ENCODE measurements at regions not wholly inside any gene's neighbourhood (a gene's known extent, or its start where the extent isn't known, plus 50 kb on each side); places are given as distances from the start of the nearest gene placed in this dataset.
"Not testable (repeated sequence)": the region's sequence is repeated elsewhere in the genome, so short reads cannot be mapped to it uniquely, and the experiment has no call there.

DNA sequence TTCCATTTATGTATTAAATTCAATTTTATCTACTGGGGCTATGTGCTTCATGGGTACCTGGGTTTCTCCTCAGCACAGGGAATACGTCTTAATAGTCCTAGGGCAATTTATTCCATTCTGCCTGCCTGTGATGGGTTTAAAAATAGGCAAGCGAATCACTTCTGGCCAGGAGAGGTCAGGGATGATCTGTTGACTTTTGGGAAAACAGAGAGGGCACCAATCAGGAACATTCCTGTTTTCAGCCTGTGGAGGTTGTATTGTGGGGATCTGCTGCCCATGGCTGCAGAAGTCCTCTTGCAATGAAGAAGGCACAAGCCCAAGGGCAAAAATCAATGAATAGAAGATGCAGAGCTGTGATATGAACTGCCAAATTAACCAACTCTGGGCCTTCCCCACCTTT, 303.1 kb downstream of the CTH start:
- no peaks in the 10 kb centered on the region for H3K36me3 Mint-ChIP-seq (ENCODE audit: low read depth)
- no peak for DNase-seq (ENCODE audit: low spot score)
- peaks cover 4% of the 10 kb centered on the region for H3K27me3 Mint-ChIP-seq (ENCODE audit: insufficient read depth)
- H3K9me3 Mint-ChIP-seq = no peaks in the 10 kb centered on the region
- H3K4me1 Mint-ChIP-seq (ENCODE audit: low read depth) = no peaks in the 10 kb centered on the region
- no peak overlapping the region for H3K27ac Mint-ChIP-seq
- intact Hi-C loops (cut with micrococcal nuclease) = no loop called here
- H3K4me3 Mint-ChIP-seq = no peak overlapping the region

DNA sequence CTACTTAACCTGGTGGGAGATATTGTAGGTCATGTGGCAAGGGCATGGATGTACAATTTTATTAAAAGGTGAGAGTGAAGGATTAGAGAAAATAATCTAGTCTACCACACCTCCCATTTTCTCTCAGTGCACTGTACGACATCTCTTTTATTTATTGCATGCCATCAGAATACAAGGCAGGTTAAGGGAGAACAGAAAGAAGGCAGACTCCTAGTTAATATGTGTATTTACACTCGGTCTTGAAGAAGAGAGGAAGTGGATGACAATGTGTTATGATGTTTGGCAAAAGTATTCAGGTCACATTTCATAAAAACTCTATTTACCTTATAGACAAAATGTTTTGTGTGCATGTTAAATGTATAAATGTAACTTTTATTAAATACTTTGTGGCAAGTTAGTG, 306.1 kb downstream of the CTH start:
- Mint-ChIP-seq H3K36me3 (ENCODE audit: low read depth) (no peaks in the 10 kb centered on the region), H3K4me1 (ENCODE audit: low read depth) (no peaks in the 10 kb centered on the region), H3K27me3 (ENCODE audit: insufficient read depth) (peaks cover 2% of the 10 kb centered on the region), H3K9me3 (no peaks in the 10 kb centered on the region), H3K4me3 (no peak overlapping the region), H3K27ac (no peak overlapping the region)
- intact Hi-C loops (cut with micrococcal nuclease) = no loop called here
- DNase-seq (ENCODE audit: low spot score) = no peak

DNA sequence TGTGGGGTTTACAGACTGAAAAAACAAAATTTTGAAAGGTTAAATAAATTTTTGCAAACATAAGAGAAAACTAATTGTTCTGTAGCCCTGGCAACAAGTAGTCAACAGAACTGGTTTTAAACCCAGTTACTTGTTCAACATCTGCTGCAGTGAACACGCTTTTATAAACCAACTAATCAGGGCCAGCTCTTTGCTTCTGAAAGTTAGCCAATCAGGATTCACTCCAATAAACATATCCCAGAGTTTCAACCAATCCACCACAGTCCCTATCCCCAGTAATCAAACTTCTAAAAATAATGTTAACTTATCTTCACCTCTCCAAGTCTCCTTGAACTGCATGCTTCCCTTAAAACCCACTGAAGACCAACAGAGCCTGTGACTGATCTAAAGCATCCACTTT, 306.6 kb downstream of the CTH start:
- no peaks in the 10 kb centered on the region for H3K4me1 Mint-ChIP-seq (ENCODE audit: low read depth)

DNA sequence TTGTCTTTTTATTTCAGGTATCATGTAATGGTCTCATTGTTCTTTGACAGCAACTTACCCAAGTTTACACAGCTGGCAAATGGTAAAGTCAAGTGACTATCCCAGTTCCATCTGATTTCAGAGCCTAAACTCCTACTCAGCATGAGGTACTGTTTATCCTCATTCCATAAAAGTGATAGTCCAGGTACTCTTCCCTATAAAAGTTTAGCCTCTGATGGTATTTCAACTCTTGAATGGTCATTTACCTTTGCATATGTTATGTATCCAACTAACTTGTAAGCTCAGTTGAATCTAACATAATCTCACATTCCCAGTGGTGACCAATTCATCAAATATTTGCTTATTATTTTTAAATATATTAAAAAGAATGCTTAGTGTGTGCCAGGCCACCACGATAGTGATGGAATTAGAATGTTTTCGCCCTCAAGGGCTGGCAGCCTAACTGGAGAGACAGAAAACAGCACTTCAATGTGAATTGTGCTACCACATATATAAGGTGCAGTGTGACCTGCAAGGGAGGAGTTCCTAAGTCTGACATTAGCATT, 307.1 kb downstream of the CTH start:
- Mint-ChIP-seq H3K9me3 (no peaks in the 10 kb centered on the region), H3K27ac (no peak overlapping the region), H3K36me3 (ENCODE audit: low read depth) (no peaks in the 10 kb centered on the region), H3K27me3 (ENCODE audit: insufficient read depth) (peaks cover 2% of the 10 kb centered on the region), H3K4me3 (no peak overlapping the region), H3K4me1 (ENCODE audit: low read depth) (no peaks in the 10 kb centered on the region)
- intact Hi-C loops (cut with micrococcal nuclease) = no loop called here
- DNase-seq (ENCODE audit: low spot score) = no peak

More for the DNA sequence above, 306.6 kb downstream of the CTH start:
- DNase-seq (ENCODE audit: low spot score) = no peak
- Mint-ChIP-seq H3K4me3 (no peak overlapping the region), H3K27me3 (ENCODE audit: insufficient read depth) (peaks cover 2% of the 10 kb centered on the region), H3K27ac (no peak overlapping the region), H3K9me3 (no peaks in the 10 kb centered on the region), H3K36me3 (ENCODE audit: low read depth) (no peaks in the 10 kb centered on the region)
- intact Hi-C loops (cut with micrococcal nuclease) = no loop called here

DNA sequence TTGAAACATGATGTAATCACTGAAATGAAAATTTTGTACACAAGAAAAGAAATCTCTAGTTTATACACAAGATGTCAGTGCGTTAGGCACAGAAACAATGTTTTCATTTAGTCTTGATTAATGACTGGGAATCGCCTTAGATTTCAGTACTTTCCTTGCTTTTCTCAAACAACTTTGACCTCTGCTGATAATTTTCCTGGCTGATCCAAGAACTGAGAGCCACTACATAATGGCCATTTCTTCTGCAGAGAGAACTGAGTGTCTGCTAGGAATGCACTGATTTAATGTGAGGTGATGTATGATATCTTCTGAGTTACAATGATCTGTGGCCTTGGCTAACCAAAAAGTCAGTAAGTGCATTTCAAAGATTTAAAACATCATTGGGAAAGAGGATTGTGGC, 308.1 kb downstream of the CTH start:
- DNase-seq (ENCODE audit: low spot score) = no peak
- Mint-ChIP-seq H3K27me3 (ENCODE audit: insufficient read depth) (peaks cover under 1% of the 10 kb centered on the region), H3K36me3 (ENCODE audit: low read depth) (no peaks in the 10 kb centered on the region), H3K4me3 (no peak overlapping the region), H3K9me3 (peaks cover 7% of the 10 kb centered on the region), H3K4me1 (ENCODE audit: low read depth) (no peaks in the 10 kb centered on the region), H3K27ac (no peak overlapping the region)
- intact Hi-C loops (cut with micrococcal nuclease) = no loop called here

DNA sequence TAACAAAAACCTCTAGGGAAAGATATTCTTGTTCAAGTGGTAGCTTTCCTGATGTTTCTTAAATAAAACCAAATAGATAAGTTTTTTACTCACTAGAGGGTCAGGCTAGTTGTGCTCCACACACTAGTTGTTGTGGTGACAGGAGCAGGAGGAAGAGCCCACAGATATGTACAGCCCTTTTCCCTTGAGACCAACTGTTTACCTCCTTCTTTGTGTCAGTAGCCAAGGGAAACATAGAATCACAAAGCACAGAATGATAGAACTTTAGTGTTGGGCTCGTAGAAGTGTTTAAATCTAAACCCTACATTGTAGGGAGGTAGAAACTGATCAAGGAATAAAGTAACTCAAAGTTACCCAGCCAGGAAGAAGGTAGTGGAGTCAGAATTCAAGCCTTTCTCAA, 309.0 kb downstream of the CTH start:
- Mint-ChIP-seq H3K27ac (no peak overlapping the region), H3K36me3 (ENCODE audit: low read depth) (no peaks in the 10 kb centered on the region), H3K4me3 (no peak overlapping the region), H3K27me3 (ENCODE audit: insufficient read depth) (no peaks in the 10 kb centered on the region), H3K9me3 (peaks cover 16% of the 10 kb centered on the region), H3K4me1 (ENCODE audit: low read depth) (no peaks in the 10 kb centered on the region)
- intact Hi-C loops (cut with micrococcal nuclease) = no loop called here
- no peak for DNase-seq (ENCODE audit: low spot score)

DNA sequence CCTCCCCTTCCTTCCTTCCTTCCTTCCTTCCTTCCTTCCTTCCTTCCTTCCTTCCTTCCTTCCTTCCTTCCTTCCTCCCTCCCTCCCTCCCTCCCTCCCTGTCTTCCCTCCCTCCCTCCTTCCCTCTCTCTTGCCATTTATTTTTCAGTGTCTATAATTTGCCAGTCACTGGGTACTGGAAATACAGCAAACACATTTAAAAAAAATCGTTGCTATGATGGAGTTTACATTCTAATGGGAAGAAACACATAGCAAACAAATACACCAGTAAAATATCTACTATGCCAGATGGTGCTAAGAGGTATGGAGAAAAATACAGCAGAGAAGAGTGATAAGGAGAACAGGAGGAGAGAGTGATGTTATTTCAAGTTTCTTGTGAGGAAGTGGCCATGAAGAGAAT, 309.5 kb downstream of the CTH start:
- intact Hi-C loops (cut with micrococcal nuclease) = no loop called here
- Mint-ChIP-seq H3K27me3 (ENCODE audit: insufficient read depth) (no peaks in the 10 kb centered on the region), H3K4me1 (ENCODE audit: low read depth) (no peaks in the 10 kb centered on the region), H3K9me3 (peaks cover 20% of the 10 kb centered on the region), H3K36me3 (ENCODE audit: low read depth) (no peaks in the 10 kb centered on the region), H3K4me3 (no peak overlapping the region), H3K27ac (no peak overlapping the region)
- no peak for DNase-seq (ENCODE audit: low spot score)

DNA sequence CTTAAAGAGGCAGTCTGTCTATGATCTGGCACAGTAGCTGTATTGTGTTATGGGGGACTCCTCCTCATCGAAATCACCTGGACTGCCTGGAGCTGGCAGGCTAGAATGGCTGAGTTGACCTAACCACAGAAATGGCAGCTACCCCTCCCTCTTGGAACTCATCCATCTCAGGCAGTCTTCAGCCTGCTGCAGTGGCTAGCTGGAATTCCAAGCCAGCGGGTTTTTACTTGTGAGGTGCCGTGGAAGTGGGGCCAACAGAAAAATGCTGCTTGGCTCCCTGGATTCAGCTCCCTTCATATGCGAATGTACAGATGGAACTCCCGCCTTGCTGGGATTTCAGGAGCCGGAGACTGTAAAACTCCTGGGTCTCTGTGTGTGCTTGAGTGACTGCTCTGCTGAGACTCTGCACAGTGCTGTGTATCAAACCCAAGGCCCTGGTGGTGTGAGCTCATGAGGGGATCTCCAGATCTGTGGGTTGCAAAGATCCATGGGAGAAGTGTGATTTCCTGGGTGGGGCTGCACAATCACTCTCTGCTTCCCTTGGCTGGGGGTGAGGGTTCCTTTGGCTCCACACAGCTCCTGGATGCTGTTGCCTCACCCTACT, 316.9 kb downstream of the CTH start:
- Mint-ChIP-seq H3K27ac (no peak overlapping the region), H3K9me3 (peaks cover 36% of the 10 kb centered on the region), H3K4me1 (ENCODE audit: low read depth) (no peaks in the 10 kb centered on the region), H3K27me3 (ENCODE audit: insufficient read depth) (no peaks in the 10 kb centered on the region), H3K36me3 (ENCODE audit: low read depth) (no peaks in the 10 kb centered on the region), H3K4me3 (no peak overlapping the region)
- no peak for DNase-seq (ENCODE audit: low spot score)
- intact Hi-C loops (cut with micrococcal nuclease) = no loop called here

DNA sequence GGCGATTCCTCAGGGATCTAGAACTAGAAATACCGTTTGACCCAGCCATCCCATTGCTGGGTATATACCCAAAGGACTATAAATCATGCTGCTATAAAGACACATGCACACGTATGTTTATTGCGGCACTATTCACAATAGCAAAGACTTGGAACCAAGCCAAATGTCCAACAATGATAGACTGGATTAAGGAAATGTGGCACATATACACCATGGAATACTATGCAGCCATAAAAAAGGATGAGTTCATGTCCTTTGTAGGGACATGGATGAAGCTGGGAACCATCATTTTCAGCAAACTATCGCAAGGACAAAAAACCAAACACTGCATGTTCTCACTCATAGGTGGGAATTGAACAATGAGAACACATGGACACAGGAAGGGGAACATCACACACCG, 311.1 kb downstream of the PTGER3 start:
- DNase-seq (ENCODE audit: low spot score); H3K27ac Mint-ChIP-seq; H3K9me3 Mint-ChIP-seq; H3K36me3 Mint-ChIP-seq (ENCODE audit: low read depth); H3K4me1 Mint-ChIP-seq (ENCODE audit: low read depth); H3K27me3 Mint-ChIP-seq (ENCODE audit: insufficient read depth); H3K4me3 Mint-ChIP-seq; intact Hi-C loops (cut with micrococcal nuclease): not testable (repeated sequence)

DNA sequence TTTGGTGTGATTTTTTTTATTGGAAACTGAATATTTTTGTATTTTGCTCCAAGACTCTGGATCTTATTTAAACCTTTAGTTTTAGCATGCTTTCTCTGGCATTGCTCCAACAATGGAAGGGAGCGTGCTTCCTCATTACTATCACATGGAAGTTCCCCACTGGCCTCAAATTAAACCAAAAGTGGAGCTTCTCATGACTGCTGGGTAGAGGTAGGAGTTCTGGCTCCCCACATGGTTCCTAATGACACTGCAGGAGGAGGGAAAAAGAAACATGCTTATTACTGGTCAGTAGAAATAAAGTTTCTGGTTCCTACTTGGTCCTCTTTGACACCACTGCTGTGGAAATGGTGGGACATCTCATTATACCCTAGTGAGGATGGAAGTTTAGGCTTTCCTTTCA, 310.5 kb downstream of the PTGER3 start:
- Mint-ChIP-seq H3K27ac (no peak overlapping the region), H3K4me1 (ENCODE audit: low read depth) (no peaks in the 10 kb centered on the region), H3K27me3 (ENCODE audit: insufficient read depth) (no peaks in the 10 kb centered on the region), H3K36me3 (ENCODE audit: low read depth) (no peaks in the 10 kb centered on the region), H3K9me3 (peaks cover 6% of the 10 kb centered on the region), H3K4me3 (no peak overlapping the region)
- DNase-seq (ENCODE audit: low spot score) = no peak
- intact Hi-C loops (cut with micrococcal nuclease) = no loop called here

DNA sequence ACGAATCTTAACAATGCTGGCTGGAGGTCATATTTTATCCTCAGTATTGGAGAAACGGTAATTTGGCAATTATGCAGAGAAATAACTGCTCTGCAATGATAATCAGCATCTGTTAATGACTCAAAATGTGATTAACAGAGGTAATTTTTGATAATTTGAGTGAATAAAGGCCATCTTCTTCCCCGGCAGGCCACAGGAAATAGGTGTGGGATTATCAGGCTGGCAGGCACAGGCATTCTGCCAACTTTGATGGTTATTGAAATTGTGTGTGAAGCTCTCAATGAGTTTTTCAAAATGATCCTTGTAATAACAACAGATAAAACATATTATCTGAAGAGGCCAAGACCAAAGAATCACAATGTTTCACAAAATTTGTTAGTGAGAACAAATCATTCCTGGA, 309.0 kb downstream of the PTGER3 start:
- Mint-ChIP-seq H3K4me1 (ENCODE audit: low read depth) (no peaks in the 10 kb centered on the region), H3K27me3 (ENCODE audit: insufficient read depth) (peaks cover 2% of the 10 kb centered on the region), H3K27ac (no peak overlapping the region), H3K36me3 (ENCODE audit: low read depth) (no peaks in the 10 kb centered on the region), H3K4me3 (no peak overlapping the region), H3K9me3 (peaks cover 6% of the 10 kb centered on the region)
- intact Hi-C loops (cut with micrococcal nuclease) = no loop called here
- no peak for DNase-seq (ENCODE audit: low spot score)

DNA sequence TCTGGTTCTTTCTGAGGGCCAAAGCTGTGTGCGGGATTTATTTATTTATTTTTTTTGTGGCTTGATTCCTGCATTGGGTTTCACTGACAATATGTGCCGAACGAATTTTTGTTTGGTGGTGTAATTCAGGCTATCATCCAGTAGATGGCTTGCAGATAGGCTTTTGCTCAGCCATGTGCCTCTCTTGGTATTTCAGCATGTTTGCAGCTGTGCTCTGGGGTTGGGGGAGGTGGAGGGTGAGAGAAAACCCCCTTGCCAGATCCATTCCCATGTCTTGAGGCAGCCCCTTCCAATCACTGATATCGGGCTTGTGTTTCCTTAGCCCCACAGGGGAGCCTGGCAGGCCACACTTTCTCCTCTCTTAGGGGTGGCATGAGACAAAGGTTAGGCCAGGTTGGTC, 302.4 kb downstream of the PTGER3 start:
- no peaks in the 10 kb centered on the region for H3K36me3 Mint-ChIP-seq (ENCODE audit: low read depth)
- H3K27ac Mint-ChIP-seq = no peak overlapping the region
- peaks cover 2% of the 10 kb centered on the region for H3K27me3 Mint-ChIP-seq (ENCODE audit: insufficient read depth)
- H3K4me1 Mint-ChIP-seq (ENCODE audit: low read depth) = no peaks in the 10 kb centered on the region
- H3K4me3 Mint-ChIP-seq = no peak overlapping the region
- peaks cover 46% of the 10 kb centered on the region for H3K9me3 Mint-ChIP-seq
- no peak for DNase-seq (ENCODE audit: low spot score)
- intact Hi-C loops (cut with micrococcal nuclease) = loop anchor here (10.0 kb wide), 1 partner anchor 300 kb away; the partner anchor contains the start of gene PTGER3

DNA sequence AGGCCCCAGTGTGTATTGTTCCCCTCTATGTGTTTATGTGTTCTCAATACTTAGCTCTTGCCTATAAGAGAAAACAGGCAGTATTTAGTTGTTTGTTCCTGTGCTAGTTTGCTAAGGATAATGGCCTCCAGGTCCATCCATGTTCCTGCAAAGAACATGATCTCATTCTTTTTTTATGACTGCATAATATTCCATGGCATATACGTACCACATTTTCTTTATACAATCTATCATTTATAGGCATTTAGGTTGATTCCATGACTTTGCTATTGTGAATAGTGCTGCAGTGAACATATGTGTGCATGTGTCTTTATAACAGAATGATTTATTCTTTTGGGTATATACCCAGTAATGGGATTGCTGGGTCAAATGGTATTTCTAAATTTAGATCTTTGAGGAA, 301.6 kb downstream of the PTGER3 start:
- peaks cover 51% of the 10 kb centered on the region for H3K9me3 Mint-ChIP-seq
- intact Hi-C loops (cut with micrococcal nuclease) = loop anchor here (10.0 kb wide), 1 partner anchor 299 kb away; the partner anchor contains the start of gene PTGER3
- H3K36me3 Mint-ChIP-seq (ENCODE audit: low read depth); H3K4me3 Mint-ChIP-seq; DNase-seq (ENCODE audit: low spot score); H3K4me1 Mint-ChIP-seq (ENCODE audit: low read depth); H3K27me3 Mint-ChIP-seq (ENCODE audit: insufficient read depth); H3K27ac Mint-ChIP-seq: not testable (repeated sequence)

DNA sequence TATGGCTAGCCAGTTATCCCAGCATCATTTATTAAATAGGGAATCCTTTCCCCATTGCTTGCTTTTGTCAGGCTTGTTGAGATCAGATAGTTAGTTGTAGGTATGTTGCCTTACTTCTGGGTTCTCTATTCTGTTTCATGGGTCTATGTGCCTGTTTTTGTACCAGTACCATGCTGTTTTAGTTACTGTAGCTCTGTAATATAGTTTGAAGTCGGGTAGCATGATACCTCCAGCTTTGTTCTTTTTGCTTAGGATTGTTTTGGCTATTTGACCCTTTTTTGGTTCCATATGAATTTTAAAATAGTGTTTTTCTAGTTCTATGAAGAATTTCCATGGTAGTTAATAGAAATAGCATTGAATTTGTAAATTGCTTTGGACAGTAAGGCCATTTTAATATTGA, 300.5 kb downstream of the PTGER3 start:
- H3K4me3 Mint-ChIP-seq; DNase-seq (ENCODE audit: low spot score); H3K27ac Mint-ChIP-seq; H3K27me3 Mint-ChIP-seq (ENCODE audit: insufficient read depth); H3K36me3 Mint-ChIP-seq (ENCODE audit: low read depth); H3K4me1 Mint-ChIP-seq (ENCODE audit: low read depth): not testable (repeated sequence)
- peaks cover 46% of the 10 kb centered on the region for H3K9me3 Mint-ChIP-seq
- intact Hi-C loops (cut with micrococcal nuclease) = loop anchor here (10.0 kb wide), 1 partner anchor 298 kb away; the partner anchor contains the start of gene PTGER3
